ENCODE measurements at regions not wholly inside any gene's neighbourhood (a gene's known extent, or its start where the extent isn't known, plus 50 kb on each side); places are given as distances from the start of the nearest gene placed in this dataset.

DNA sequence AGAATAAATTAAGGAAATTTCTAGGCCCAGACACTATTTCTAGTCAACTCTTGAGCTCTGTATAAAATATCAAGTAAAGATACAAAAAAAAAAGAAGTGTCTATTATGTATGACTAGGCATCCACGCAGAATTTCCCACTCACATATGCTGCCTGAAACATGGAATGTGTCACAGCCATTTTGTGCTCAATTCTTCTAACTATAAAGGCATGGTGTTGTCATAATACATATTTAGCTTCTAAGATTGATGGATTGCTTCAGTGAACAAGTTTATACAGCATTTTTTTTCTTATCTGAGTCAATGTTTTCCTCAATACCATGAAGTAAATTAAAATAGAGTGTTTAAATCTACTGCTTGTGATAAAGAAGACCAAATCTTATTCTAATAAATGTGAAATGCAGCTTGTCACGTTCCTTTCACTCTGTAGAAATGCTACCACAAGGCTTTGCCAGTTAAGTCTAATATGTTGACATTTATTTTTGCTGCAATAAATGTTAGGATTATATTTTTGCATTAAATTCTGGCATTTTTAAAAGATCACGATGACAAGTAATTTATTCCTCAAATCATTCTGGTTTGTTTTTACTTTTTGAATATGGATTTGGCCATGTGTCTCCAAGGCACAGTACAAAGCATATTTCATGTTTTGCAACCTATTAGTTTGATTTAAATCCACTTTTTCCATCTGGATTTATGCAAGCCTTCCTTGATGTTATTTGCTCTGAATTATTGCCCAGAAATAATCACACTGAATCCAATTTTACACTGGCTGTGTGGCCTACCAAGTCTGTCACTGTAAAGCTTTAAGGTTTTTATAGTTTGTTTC, 1829.0 kb upstream of the PCDH7 start:
- no peak for DNase-seq

DNA sequence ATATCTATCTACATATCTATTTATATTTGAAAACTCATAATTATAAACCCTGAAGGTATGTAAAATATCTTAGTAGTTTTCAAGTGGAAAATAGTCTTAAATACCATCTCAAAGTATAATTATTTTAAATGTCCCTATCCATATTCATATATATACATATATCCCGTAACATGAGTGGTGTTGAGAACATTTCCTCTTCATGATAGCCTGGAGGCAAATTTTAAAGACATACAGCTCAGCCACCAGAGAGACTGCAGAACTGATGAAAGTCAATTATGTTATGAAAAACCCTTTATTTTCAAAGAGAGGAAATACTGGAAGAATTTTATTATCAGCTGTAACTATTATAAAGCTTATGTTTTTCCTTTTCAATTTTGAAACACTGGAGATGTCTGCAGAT, 1806.7 kb upstream of the PCDH7 start:
- DNase-seq = no peak

DNA sequence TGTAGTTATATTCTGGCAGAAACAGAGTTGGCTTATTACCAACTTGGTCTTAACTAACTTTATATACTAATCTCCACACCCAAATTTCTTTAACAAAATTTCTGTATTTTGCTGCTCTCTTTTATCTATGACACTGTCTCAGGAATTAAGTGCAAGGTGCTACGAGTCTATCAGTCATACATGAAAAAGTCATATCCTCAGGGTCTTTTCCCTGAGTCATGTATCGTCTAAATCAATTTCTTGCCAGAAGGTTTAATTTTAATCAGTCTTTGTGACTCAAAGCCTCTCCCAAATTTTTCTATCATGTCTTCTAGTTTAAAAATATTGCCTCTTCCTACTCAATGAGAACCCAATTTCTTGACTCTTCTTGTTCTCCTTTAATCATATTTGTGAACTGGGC, 1803.6 kb upstream of the PCDH7 start:
- DNase-seq = no peak

DNA sequence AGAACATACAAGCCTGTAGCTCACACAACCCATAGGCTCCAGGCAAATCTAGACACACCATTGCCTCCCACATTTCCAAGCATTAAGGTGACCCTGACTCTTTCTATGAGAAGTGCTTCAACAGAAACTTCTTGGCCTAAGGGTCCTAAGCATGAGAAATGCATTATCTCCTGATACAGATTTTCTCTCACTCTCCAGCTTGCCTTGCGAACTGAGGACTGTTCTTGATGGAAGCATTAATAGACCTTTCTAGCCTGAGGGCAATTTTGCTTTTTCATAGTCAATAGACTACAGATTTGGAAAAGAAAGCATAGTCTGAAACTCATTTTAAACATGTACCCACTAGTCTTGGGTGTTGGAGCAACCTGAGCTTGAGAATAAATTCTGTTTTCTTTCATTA, 1801.3 kb upstream of the PCDH7 start:
- no peak for DNase-seq

DNA sequence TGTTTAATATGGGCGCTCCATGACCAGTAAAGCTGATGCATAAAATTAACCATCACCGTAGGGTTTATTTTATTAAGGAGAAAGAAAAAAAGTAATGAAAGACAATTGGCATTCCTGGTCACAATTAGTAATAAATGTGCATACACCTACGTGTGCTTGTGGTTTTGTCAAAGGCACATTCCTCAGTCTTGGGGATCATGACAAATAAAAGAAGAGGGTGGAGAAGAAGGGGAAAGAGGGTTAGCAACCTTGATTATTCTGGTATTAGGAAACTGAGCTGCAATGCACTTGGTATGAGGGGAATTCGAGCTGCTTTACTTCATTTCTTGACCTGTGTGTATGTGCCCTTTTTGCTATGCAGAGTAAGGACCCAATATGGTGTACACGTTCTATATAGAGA, 1798.3 kb upstream of the PCDH7 start:
- no peak for DNase-seq

DNA sequence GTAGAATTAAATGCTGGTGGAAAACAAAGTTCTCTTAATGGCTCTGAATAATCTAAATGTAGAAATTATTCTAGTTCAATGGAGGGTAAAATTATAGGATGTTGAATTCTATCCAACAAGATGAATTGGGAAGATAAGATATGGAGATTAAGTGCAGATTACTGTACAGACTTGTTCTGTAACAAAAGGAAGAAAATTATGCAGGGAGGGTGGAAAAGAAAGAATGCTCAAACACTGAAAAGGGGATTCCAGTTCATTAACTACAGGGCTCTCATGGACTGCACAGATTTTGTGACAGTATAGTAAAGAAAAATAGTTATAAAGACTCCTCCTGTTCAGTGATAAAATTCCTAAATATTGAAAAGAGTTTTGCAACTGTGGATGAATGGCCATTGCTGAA, 1794.0 kb upstream of the PCDH7 start:
- DNase-seq = no peak

DNA sequence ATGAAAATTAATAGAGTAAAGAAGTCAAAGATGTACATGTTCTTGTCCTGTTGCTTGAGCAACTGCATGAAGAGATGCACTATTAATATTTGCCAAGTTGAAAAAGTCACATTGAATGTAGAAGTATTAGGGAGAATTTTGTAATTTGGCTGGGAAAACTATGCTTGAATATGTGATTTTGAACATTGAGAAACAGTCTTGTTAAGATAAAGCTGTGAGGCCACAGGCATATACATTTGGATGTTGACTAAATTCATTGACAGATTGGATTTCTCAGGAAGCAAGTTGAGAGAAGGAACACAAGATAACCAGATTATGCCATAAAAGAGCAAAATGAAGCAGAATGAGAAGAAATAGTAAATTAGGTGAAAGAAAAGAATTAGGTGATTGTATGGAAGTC, 1777.5 kb upstream of the PCDH7 start:
- no peak for DNase-seq

DNA sequence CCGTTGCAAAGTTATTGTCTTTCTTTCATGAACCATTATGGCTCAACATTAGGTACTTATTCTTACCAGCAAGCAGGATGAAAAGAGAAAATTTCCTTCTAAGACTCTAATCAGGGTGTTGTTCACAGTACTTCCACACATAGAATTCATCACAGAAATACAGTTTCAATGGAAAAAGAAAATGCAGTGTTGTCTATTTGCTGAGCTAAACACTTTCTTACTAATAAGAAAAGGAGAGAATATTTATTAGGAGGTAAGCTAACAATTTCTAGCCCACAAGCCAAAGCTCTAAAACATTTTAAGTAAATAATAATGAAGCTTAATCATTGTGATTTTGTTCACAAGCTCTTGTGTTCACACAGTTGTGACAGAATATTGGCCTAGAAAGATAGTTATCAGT, 1772.8 kb upstream of the PCDH7 start:
- DNase-seq = no peak

DNA sequence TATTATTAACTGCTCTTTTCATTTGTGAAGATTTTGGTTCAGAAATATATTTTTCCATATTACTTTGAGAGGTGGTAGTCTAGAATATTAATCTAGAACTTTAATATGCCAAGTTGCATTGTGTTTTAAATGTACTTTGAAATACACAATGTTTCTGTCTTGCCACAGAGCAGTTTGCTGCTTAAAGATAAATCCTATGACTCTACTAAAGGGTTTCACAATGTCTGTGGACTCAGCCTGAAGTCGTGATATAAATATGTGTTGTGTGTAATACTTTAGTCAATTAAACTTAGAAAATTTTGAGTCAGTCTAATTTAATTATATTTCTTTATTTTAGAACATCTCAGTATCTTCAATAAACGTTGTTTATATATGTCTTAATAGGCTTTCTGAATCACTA, 1771.7 kb upstream of the PCDH7 start:
- no peak for DNase-seq

DNA sequence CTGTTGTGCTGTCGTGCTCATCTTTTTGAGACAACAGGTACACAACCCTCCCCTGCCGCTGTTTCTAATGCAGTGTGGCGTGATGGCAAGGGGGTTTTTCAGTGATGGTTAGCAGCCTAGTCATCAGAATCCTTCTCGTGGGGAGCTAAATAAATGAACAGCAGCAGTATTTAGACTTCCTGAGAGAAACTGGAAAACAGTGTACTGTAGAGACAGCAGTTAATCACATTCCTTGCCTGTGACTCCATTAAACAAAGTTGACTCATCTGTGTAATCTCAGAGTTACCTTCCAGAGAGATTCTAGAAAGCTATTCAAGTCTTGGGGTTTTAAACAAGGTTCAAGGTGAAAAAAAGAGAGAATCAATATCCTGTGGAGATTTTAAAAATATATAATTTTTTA, 1753.2 kb upstream of the PCDH7 start:
- no peak for DNase-seq

DNA sequence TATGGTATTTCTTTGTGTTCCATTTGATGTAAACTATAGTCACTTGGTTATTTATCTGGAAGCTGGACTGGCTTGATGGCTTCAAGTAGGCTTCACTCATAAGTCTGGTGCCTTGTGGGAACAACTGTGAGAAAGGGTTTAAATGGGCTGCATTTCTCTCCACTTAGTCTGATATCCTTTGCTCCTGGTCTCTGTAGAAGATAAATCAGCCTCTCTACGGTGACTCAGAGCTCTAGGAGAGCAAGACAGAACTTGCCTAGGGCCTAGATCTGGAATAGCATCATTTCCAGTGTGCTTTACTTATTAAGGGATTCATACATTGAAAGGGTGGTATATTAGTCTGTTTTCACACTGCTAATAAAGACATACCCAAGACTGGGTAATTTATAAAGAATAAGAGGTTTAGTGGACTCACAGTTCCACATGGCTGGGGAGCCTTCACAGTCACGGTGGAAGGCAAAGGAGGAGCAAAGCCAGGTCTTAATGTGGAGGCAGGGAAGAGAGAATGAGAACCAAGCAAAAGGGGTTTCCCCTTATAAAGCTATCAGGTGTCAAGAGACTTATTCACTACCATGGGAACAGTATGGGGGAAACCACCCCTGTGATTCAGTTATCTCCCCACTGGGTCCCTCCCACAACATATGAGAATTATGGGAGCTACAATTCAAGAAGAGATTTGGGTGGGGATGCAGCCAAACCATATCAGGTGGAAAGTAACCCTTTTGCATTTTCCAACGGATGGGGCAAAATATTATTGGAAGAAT, 1746.4 kb upstream of the PCDH7 start:
- no peak for DNase-seq

DNA sequence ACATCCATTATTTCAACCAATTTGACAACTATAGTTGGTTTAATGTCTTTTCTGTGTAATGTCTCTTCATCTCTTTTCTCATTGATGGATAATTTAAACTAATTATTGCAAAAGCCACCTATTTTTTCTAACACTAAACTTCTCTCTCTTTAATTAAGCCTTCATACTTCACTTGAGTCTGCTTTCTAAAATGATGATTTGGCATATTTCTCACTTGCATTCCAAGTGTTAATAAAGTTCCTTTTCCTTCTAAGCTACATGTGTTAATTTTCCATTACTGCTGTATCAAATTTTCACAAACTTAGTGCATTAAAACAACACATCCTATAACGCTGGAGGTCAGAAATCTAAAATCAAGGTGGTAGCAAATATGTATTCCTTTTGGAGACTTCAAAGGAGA, 1743.8 kb upstream of the PCDH7 start:
- DNase-seq = no peak

DNA sequence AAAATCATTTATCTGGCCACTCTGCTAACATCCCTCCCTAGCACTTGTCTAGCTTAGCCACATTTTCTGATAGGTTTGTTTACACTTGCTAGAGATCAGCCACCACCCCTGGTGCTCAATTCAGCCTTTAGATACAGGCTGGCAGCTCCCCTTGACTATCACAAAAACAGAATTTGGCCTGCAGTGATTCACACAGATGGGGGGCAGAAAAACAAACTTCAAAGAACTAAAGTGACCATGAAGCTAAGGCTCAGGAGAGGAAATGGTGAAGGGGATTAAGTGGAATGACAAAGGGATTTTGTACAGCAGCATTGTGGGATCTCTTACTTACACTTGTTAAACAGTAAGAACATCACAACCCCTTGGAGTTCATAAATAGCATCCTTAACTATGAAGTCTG, 1718.0 kb upstream of the PCDH7 start:
- DNase-seq = no peak

DNA sequence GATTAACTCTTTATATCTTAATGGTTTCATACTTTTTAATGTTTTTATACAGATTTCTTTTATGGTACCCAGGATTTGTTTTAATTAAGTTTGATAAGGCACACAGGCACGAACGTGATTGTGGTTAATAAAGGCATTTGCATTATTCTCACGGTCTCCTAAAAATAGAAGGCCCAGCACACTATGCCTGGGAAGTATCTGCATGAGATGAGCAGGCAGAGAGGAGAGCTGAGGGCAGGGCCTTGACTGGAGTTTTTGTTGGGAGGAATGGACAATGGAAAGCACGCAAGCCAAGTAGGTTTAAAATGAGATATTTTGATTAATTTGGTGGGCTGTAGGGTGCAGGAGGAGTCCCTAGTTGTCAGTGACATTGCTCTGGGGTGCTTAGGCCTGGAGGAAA, 1714.3 kb upstream of the PCDH7 start:
- no peak for DNase-seq

DNA sequence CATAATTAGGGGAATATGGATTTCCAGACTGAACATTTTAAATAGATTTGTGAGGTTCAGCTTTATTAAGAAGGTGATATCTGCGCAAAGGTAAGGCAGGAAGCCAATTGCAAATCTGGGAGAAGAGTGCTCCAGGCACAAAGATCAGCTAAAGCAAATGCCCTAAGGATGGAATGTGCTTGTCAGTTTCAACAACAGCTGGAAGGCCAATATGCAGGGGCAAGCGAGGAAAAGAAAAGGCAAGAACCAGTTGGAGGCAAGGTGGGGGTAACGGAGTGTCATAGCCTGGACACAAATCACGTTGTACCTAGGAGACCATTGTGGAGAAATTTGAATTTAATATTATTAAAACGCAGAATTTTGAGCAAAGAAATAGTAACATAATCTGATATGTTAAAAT, 1710.3 kb upstream of the PCDH7 start:
- DNase-seq = no peak

DNA sequence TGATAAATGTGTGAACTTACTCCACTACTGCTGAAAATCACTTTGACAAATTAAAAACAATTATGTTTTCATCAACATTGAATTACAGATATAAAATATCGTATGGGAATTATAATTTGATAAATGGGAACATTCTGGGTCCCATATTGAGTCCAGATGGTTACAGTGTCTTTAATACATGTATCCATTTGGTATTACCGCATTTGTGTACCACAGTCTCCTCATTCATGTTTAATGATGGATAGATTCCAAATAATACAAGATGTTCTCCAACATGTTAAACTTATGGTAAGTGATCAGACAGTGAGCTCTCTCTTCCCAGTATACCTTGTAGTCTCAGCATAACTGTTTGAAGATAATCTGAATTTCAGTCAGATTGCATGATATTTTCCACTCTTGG, 1706.8 kb upstream of the PCDH7 start:
- no peak for DNase-seq

DNA sequence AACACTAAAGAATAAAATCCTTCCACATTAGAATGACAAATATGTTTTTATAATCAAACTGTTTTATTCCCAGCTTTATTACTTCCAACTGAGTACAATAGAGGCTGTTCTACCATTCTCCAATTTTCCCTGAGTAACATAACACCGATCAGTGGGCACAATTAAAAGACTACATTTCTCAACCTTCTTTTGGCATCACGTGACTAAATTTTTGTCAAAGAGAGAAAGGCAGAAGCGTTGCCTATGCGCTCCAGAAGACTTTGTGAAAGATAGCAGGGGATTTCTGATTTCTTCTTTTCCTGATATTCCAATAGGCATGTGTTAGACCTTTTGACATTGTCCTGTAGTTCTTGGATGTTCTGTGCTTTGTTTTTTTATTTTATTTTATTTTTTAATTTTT, 1705.6 kb upstream of the PCDH7 start:
- no peak for DNase-seq

DNA sequence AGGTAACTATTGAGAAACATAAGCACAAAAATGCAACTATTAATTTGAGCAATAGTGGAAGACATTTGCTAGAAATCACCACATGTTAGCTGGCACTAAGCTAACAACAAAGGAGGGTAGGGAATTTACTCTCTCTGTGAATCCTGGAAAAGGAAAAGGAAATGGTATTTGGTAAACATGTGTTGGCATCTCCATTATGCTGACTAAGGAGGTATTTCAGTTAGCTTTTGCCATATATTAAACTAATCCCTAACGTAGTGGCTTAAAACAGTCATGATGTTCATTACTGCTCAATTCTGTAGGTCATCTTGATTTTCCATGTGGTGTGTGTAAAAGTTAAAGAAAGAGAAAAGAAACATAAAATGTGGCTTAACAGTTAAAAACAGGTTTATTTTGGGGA, 1686.5 kb upstream of the PCDH7 start:
- DNase-seq = no peak

DNA sequence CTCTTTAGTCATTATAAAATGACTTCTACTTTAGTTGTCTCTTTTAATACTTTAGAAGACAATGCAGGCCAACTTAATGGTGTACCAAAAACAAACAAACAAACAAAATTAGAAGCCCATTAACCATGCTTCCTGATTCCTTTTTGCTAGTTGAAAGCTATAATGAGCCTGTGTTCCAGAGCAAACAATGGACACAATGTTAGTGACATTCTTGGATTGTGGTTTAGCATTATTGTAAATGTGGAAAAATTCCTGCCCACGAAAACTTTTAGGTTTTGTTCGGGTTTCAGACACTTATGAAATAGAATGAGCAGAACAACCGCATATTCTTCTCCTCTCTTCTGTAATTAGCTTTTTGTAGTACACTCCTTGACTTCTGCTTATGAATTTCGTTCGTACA, 1682.7 kb upstream of the PCDH7 start:
- DNase-seq = no peak

DNA sequence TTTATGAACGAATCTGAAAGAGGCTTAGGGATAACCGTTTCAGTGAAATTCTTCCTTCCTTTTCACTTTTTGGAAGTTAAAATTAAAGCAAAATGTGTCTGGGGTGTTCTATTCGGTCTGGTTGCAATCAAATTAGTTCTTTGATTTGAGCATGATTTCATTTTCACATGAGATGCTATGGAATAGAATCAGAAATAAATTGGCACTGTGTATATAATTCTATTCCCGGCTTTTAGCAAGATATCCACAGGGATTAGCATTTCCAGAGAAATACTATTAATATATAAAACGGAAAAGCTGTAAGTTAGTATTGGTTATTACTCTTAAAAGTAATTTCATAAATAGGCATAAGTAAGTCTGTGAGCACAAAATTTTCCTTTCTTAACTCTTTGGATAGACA, 1676.8 kb upstream of the PCDH7 start:
- no peak for DNase-seq

DNA sequence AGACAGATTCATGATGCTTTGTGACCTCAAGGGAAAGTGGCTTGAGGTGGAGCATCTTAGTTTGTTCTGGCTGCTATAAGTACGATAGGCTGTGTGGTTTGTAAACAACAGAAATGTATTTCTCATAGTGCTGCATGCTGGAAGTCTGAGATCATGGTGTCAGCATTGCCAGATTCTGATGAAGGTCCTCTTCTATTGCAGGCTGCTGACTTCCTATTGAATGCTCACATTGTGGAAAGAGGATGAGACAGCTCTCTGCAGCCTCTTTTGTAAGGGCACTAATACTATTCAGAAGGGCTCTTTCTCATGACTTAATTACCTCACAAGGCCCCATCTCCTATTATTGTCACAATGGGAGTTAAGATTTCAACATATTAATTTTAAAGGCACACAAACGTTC, 1674.0 kb upstream of the PCDH7 start:
- no peak for DNase-seq

DNA sequence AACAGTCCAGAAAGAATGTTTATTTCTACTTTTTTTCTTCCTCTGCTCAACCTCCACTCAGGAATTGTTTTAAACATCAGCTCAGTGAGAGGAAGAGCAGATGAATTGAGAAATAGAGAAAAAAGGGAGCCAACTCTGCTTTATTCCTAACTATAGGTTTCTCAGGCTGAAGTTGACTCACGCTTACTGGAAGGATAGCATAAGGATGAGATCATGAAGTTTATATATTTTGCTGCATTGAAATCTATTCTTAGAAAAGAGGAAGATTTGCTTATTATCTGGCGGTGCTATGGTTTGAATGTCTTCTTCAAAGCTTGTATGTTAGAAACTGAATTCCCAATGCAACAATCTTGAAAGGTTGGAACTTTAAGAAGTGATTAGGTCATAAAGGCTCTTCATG, 1673.4 kb upstream of the PCDH7 start:
- DNase-seq = no peak

DNA sequence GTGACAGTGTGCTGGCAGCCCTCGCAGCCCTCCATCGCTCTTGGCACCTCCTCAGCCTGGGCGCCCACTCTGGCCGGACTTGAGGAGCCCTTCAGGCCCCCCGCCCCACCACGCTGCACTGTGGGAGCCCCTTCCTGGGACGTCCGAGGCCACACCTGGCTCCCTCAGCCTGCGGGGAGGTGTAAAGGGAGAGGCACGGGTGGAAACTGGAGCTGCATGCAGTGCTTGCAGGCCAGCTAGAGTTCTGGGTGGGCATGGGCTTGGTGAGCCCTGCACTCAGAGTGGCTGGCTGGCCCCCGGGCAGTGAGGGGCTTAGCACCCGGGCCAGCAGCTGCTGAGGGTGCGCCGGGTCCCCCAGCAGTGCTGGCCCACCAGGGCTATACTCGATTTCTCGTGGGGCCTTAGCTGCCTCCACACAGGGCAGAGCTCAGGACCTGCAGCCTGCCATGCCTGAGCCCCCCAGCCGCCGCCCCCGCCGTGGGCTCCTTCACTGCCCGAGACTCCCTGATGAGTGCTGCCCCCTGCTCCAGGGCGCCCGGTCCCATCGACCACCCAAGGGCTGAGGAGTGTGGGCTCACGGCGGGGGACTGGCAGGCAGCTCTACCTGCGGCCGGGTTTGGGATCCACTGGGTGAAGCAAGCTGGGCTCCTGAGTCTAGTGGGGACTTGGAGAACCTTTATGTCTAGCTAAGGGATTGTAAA, 1672.7 kb upstream of the PCDH7 start:
- DNase-seq = no peak

DNA sequence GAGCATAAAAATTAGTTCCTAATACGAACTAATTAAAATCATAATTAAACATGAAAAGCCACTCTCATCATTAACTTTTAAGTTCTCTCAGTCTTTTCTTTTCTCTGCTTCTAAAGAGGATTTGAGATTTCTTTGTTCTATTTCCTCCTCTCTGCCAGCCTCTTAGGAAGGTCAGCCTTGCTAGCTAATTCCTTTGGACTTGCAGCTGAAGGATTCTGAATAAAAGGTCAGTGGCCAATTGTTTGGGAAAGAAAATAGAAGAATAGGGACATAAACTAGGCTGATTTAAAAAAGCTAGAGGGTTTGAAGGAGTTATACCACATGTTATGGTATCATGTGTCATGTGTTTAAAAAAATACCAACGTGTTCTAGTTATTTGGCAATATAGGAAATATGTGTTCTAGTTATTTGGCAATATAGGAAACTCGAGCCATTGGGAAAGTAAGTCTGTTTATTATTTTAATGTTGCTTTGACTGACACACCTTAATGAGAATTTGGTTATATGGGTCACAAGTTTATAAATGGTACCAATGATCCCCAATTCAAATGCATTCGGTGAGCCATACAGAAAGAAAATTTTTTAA, 1668.7 kb upstream of the PCDH7 start:
- no peak for DNase-seq
